ENCODE measurements at regions not wholly inside any gene's neighbourhood (a gene's known extent, or its start where the extent isn't known, plus 50 kb on each side); places are given as distances from the start of the nearest gene placed in this dataset.
"Not testable (repeated sequence)": the region's sequence is repeated elsewhere in the genome, so short reads cannot be mapped to it uniquely, and the experiment has no call there.

DNA sequence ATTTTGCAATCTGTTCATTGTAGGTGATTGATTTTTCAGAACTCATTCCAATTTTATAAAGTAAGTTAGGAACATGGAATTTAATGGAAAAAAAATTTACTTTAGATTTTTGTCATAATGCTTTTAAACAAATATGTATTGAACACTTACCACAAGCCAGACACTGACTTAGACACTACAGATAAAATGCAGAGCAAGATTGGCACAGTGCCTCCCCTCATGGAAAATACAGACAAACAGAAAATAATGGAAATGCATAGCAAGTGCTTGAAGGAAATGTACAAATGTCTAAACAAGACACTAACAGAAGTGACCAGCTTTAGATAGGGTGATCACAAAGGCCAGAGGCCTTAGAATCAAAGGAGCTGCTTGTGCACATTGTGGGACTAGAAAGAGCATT, 260.5 kb upstream of the ADGRL2 start:
- DNase-seq (ENCODE audit: low read depth): no peak

DNA sequence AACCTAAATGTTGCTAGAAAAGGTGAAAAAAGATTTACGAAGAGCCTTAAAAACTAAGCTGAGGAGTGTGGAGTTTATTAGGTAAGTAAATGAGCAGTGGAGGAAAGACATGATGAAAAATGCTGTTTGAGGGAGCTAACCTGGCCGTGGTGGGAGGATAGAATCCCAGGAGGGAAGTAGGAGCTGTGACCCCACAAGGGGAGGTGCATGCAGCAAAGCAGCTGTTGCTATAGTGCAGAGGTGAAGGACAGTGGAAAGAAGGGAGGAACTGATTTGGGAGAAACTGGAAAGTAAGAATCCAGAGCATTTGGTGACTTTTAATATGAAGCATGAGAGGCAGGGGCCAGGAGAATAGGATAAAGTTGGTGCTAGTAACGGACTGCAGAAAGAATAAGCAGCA, 271.7 kb upstream of the ADGRL2 start:
- no peak for DNase-seq (ENCODE audit: low read depth)

DNA sequence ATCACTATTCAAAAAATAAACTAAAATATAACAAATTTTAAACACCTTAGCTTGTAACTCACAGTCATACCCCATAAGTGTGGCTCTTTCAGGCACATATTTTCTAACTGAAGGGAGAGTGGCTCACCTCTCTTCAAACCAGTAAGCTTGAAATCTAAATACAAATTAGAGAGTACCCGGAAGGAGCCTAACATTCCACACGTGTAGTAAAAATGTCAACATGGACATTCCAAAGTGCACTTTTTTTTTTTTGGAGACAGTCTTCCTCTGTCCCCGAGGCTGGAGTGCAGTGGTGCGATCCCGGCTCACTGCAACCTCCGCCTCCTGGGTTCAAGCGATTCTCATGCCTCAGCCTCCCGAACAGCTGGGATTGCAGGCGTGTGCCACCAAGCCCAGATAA, 275.6 kb upstream of the ADGRL2 start:
- DNase-seq (ENCODE audit: low read depth): no peak

DNA sequence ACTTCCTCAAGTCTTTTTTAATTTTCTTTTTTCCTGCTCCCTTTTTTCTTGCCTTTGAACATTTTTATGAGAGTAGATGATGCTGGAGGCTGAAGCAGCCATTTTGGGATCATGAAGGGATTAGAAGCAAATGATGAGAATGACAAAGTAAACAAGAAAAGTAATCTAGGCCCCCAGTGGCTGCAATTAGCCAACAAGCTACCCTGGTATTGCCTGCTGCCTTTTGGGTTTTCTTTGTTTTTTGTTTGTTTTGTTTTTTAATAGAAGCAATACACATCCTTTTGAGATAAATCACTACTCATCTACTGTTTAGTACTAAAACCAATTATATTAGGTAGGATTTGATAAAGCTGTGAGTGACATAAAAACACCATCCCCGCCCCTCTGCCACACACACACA, 280.7 kb upstream of the ADGRL2 start:
- DNase-seq (ENCODE audit: low read depth): no peak

DNA sequence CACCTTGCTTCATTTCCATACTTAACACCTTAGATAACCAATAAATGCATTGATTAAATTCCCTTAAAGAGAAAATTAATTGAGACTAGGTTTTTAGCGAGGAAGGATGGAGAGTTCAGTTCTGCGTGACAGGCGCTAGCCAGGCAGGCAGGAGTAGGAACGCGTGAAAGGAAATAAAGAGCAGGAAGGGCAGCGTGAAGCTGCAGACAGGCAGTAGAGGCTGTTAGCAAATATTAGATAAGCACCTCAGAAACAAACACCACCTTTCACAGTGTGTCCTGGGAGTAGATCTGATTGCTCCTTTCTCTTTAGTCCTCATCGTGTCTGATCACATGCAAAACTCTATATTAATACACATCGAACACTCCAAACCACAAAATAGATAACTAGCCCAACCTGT, 282.7 kb upstream of the ADGRL2 start:
- DNase-seq (ENCODE audit: low read depth): no peak

DNA sequence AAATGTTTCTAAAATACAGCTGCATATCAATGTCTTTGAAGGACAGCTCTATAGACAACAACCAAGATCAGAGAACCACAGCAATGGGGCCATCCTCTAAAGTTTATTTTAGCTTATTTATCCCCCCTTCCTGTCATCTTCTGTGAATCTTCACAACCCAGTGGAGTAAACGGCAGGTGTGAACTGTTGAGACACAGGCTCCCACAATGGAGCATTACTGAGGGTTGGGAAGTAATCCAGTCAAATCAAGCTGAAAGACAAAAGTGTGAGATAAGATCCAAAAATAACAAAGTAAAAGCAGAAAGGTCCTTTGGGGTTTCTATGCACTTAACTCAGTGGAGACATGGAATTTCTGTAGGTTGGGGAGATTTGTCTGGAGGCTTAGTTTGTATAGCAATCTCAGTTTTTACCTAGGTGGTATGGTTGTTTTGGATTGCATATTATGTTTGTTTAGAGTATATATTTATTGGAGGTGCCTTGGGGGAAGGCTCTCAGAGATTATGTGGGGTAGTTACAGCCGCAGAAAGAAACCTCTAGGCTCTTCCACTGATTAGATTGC, 286.9 kb upstream of the ADGRL2 start:
- no peak for DNase-seq (ENCODE audit: low read depth)

DNA sequence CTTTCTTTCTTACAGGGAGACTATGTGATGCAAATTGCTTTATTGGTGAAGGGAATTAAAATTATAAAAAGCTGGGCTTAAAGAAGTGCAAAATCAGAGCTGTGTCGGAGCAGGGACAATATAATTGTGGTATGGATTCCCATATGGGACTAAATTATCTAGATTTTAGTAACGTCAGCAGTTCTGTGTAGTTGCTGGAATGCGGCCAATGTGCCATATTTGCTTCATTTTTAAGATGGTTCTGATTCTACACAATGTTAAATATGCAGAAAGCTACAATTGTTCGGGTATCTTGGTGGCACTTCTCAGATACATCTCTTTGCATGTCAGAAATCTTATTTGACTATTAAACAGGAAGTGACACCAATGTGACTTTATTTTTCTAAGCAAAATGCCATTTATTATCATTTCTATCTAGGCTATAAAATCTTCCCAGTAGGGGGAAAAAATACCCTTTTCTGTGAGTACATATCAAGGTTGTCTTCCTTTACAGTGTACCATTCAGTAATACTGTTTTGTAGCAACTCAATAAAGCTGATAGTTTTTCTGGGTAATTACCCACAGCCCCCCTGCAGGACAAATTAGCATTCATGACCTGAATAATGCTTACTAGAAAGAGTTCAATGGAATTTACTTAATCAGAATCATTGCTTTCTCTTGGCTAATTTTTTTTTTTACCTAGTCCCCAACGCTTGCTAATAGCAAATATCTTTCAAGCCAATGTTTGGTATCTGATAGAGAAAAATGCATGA, 288.3 kb upstream of the ADGRL2 start:
- DNase-seq (ENCODE audit: low read depth): no peak

DNA sequence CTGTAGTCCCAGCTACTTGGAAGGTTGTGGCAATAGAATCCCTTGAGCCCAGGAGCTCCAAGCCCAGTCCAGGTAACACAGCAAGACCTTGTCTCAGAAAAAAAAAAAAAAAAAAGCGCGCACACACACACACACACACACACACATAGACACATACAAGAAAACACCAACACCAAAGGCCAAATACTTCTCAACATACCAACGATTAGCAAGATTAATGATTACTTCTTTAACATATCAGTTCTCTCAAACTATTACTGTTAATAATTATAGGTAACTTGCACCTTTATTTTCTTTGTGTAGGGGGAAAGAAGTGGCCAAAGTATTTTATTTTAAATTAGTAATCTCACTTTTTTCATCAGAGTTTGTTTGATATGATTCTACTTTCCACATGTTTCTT, 289.5 kb upstream of the ADGRL2 start:
- DNase-seq (ENCODE audit: low read depth): no peak

DNA sequence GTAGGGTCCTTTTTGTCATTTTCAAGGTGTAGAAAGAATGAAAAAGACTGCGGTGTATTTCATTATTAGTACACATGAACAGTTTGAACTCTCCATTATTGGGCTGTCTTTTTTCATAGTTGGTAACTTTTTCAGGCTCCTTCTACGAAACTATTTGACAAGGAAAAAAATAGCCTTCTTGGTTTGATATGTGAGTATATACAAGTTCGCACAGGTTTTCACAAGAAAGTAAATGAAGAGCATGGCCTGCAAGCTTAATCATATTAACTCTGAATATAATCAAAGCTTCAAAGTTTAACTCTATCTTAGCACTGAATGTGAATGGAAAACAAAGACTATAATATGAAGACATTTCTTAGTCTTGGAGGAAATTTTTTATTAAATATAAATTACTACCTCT, 290.0 kb upstream of the ADGRL2 start:
- no peak for DNase-seq (ENCODE audit: low read depth)

DNA sequence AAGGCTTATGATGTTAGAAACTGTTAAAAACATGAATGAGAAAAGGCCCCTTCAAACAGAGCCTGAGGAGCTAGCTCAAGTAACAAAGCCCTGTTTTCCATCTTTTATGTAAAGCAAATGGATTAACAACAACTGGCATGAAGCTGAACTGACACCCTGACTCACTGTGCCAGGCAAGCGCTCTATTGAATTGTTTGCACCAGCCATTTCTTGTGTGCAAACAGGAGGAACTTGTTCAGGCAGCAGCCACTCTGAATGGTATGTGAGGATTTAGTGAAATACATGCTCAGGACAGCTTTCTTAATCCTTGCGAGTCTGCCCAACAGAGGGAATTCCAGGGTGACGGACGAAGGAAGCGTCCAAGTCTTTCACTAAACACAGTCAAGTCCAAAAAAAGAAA, 291.1 kb upstream of the ADGRL2 start:
- no peak for DNase-seq (ENCODE audit: low read depth)

DNA sequence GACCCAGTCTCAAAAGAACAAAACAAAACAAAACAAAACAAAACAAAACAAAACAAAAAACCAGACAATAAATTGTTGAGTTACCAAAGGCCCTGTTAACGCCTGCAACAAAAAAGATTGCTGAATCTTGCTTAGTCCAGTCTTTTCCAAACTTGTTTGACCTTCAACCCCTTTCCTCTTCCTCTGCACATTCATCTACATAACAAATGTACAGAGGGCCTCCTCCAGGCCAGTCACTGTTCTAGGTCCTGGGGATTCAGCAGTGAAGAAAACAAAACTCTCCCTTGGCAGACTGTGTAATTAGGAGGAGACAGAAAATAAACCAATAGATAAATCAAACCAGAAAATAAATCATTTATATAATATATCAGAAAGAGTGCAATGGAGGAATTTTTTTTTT, 294.0 kb upstream of the ADGRL2 start:
- no peak for DNase-seq (ENCODE audit: low read depth)

DNA sequence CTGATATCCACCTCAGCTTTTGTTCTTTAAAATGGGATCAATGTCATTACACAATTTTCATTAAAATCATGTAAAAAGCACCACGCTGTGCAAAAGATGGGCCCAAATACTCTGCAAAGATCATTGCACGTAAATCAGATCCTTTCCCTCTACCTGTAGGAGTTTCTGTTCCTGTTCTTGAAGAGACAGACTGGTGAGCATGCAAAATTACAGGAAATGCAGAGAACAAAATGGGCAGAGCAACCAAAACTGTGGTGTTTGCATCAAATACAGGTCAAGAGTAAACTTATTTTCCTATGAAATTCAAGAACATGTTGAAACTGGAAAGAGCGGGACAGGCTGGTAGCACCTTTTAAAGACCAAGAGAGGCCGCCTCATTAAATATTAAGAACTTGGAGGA, 294.9 kb upstream of the ADGRL2 start:
- DNase-seq (ENCODE audit: low read depth): no peak

DNA sequence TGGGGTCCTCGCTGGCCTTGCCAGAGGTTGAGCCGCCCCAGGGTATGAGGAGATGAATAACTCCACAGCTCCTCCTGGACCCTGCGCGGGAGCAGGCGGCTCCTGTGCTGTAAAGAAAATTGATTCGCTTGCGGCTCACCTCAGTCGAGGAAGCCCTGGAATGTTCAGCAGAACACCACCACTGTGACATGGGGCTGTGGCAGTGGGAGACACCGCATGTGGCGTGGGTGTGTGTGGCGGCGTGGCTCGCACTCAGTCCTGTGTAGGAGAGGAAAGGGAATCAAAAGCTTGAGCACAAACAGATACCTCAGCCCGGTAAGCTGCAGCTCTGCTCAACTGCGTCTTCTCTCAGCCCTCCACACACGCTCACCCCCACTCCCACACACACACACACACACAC, 295.9 kb upstream of the ADGRL2 start:
- DNase-seq (ENCODE audit: low read depth): not testable (repeated sequence)

DNA sequence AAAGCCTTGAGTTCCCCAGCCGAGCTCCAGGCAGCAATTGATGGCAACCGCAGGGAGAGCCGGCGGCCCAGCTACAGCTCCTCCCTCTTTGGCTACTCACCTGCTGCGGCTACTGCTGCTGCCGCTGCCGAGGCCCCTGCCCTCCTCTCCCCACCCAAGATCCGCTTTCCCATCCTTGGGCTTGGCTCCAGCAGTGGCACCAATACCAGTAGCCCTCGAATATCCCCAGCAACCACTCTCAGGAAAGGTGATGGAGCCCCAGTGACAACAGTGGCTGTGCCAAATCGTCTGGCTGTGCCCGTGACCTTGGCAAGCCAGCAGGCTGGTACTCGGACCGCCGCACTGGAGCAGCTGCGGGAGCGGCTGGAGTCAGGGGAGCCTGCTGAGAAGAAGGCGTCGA, 298.0 kb upstream of the ADGRL2 start:
- DNase-seq (ENCODE audit: low read depth): not testable (repeated sequence)

DNA sequence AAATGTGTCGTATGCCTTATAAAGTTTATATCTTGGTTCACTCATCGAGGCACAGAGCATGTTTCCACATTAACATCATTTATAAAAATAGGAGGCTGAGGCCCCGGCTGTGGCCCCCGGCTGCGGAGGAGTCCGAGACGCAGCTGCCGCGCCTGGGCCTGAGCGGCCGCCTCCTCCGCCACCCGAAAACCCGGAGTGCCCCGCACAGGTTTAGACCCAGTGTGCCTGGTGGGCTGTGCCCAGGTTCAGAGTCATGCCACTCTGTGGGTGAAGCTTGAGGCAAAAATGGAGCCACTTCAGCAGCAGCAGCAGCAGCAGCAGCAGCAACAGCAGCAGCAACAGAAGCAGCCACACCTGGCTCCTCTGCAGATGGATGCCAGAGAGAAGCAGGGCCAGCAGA, 299.2 kb upstream of the ADGRL2 start:
- not testable (repeated sequence) for DNase-seq (ENCODE audit: low read depth)

DNA sequence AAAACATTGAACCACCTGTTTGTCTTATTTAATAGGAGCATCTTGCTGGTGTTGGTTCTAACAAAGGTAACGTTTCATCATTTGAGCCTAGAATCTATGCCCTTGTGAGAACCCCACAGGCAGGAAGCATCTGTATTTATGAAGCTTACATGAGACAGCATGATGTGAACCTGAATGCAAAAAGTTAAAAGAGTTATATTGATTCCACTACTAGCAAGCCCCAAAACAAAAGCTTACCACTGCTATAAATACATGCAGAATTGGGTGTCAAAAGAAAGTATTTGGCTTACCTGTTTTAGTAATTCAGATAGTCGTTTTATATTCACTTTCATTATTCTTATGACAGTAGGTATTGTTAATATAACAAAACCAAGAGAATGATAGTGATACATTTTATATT, 301.2 kb upstream of the ADGRL2 start:
- no peak for DNase-seq (ENCODE audit: low read depth)

DNA sequence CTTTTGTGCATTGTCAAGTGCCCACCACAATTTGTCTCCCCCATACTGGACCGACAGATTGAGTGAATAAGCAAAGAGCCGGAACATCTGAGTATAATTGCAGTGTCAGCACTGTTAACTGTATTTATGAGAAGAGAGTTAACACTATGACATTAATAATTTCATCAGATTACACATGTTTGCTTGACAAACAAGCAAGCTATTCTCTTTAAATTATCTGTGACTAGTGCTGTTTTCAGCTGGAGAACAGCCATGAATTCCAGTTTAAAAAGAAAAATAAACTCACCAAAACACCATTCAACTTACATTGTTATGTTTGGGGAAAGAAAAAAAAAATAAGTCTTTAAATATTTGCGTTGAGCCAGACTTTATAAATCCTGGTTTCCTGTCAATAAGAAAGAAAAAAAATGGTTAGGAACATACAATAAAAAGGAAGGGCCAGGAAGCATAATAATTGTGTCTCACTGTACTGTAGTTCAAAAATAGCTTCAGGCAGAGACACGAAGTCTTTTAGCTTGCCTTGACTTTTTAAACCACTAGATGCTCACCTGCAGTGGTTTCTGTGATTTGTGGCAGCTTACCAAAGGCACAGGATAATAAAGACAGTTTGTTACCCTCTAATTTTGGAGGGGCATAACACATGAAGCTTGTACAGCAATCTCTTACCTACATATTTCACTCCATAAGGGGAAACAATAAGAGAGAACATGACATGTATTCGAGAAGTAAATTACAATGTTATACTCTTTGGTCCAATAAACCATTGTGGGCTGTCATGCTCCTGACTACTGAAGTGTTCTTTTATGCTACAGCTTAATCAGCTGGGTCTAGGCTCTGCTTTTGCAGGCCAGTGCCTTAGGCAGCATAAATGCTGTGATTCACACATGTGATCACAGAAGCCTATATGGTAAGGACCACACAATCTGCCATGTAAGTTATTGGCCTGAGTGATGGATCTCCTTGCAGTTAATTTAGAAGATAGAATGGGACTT, 302.0 kb upstream of the ADGRL2 start:
- no peak for DNase-seq (ENCODE audit: low read depth)

DNA sequence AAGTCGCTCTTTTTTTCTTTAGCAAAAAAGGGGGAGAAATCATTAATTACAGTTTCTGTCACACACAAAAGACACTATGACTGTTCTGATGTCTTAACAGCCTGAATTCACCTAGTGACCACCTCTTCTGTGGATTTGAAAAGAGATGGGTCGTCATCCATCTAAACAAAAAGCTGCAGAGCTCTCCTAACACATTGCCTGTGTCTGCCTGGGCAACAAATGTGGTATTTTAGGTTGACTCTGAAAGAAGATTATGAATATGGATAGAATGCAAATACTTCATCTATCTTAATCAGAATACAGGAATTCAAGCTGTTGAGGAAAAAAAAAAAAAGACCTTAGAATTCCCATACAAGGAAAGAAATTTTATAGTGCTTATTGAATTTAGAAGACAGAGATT, 304.4 kb upstream of the ADGRL2 start:
- DNase-seq (ENCODE audit: low read depth): no peak

DNA sequence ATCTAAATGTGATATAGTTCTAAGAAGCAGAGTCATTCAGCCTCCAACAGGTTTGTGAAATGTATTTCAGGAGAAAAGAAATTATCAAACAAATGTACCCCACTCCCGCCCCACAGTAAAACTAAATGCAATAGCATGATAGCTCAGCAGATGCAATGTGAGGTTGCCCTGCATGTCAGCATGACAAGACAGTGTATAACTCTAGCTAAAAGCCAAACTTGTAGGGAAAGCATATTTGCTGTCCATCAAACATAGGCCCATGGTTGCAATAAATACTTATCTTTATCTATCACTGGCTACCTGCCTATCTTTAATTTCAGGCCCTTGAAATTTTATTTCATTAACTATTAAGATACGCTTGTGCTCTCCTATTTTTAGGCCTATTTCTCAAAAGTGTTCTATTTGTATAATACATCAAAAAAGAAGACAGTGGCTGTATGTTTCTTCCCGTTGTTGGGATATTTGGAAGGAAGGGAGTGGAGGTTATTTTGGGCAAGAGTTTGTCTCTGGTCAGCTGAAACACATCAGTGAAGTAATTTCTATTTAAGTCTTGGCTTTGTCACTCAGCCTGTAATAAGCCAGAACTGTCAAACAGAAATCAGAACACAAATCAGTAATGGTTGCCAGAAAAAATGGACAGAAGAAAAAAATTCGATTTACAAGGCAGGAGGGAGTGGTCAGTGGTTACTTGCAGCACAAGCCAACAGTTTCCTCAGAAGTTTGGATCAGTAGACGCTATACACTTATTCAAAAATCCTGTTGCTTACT, 307.4 kb upstream of the ADGRL2 start:
- DNase-seq (ENCODE audit: low read depth): no peak

DNA sequence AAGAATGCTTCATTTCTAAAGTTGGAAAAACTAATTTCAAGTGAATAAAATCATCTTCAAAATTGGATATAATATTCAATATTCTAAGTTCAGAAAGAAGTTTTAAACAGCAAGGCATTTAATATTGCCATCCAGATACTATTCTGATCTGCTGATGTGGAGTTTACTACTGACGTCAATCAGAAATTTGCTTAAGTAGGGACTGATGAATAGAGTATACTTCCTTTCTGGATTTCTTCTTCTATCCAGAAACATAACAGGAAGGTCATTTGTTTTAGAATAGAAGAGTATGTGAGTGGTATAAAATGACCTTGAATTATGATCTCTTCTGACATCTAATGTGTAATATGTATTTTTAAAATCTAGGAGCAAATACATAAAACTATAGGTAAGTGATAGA, 308.1 kb upstream of the ADGRL2 start:
- no peak for DNase-seq (ENCODE audit: low read depth)

DNA sequence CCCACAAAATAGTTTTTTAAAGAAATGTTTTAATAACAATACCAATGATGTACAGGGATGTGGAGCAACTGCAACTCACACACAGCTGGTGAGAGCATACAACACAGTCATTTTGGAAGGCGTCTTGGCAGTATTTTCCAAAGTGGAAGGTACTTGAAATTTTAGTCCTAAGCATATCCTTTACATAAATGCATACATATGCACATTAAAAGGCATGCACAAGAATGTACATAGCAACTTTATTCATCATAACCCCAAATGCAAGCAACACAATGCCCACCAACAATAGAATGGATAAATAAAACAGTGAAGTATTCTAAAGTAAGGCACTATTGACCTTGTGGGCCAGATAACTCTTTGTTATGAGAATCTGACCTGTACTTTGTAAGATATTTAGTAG, 310.1 kb upstream of the ADGRL2 start:
- no peak for DNase-seq (ENCODE audit: low read depth)

DNA sequence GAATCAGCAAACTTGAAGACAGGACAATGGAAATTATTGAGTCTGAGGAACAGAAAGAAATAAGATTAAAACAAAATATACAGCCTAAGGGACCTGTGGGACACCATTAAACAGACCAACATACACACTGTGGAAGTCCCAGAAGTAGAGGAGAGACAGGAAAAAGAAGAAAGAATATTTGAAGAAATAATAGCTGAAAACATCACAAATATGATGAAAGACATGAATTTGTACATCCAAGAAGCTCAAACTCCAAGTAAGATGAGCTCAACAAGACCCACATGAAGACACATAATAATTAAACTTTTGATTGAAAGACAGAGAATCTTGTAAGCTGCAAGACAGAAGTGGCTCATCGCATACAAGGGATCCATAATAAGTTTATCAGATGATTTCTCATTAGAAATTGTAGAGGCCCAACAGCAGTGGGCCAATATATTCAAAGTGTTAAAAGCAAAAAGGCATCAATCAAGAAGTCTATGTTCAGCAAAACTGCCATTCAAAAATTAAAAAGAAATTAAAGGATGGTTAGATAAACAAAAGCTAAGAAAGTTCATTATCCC, 311.3 kb upstream of the ADGRL2 start:
- DNase-seq (ENCODE audit: low read depth): no peak

Data from activated T-cell treated with anti-CD3 and anti-CD28 coated beads for 48 hours (primary cell).